HFF-Myc (cell line): ENCODE measurements at regions not wholly inside any gene's neighbourhood (a gene's known extent, or its start where the extent isn't known, plus 50 kb on each side); places are given as distances from the start of the nearest gene placed in this dataset.

ENCODE experiments used
- DNase-seq: peaks from one replicate; pipeline ENCODE4 v3.0.0-alpha.2; 2011; ENCODE audit warnings: low read depth; ENCODE audit errors: extremely low read depth
- H3K4me3 ChIP-seq: replicated peaks from 2 replicates; pipeline ENCODE4 v1.5.1; 2011; ENCODE audit warnings: low read depth, mild to moderate bottlenecking, control low read depth, low read length
- CTCF ChIP-seq: IDR thresholded peaks from 2 replicates; pipeline ENCODE4 v1.5.1; 2012; ENCODE audit warnings: mild to moderate bottlenecking, low read depth, low read length, control low read depth; ENCODE audit errors: missing control alignments

- TF ChIP-seq CTCF = no peak
- H3K4me3 ChIP-seq = no peak overlapping the region
- no peak for DNase-seq
Observed at GRCh38 chr2:103166456-103167324, 404.9 kb downstream of the TMEM182 start.

- H3K4me3 ChIP-seq = no peak overlapping the region
- DNase-seq = no peak
- TF ChIP-seq CTCF = no peak
Observed at GRCh38 chr2:103167599-103167998, 405.8 kb downstream of the TMEM182 start.

GRCh38 chr2:103169861-103170260 lies 408.0 kb downstream of the TMEM182 start:
- no peak for DNase-seq
- no peak for TF ChIP-seq CTCF
- no peak overlapping the region for H3K4me3 ChIP-seq

GRCh38 chr2:103172821-103173220 lies 411.0 kb downstream of the TMEM182 start:
- no peak for DNase-seq
- TF ChIP-seq CTCF = no peak
- no peak overlapping the region for H3K4me3 ChIP-seq

GRCh38 chr2:103174711-103175110 lies 412.9 kb downstream of the TMEM182 start:
- no peak for DNase-seq
- no peak for TF ChIP-seq CTCF
- H3K4me3 ChIP-seq = no peak overlapping the region

- TF ChIP-seq CTCF = no peak
Observed at GRCh38 chr2:103176294-103176915, 414.6 kb downstream of the TMEM182 start.

More at GRCh38 chr2:103176294-103176915, 414.6 kb downstream of the TMEM182 start:
- H3K4me3 ChIP-seq = no peak overlapping the region
- no peak for DNase-seq
